HUDEP-2 (cell line): ENCODE measurements at regions not wholly inside any gene's neighbourhood (a gene's known extent, or its start where the extent isn't known, plus 50 kb on each side); places are given as distances from the start of the nearest gene placed in this dataset.
A peak's percentile ranks its signal among the peaks of the same experiment; 100 is the strongest.

Experiments
- DNase-seq, 76 experiments: peaks; one replicate each; lab custom pipeline; 2025; ENCODE audit not compliant: unreplicated experiment in 76 of 76; lab: John Stamatoyannopoulos, UW

- DNase-seq, result no peak
Observed at GRCh38 chr1:106584107-106584506, 472.4 kb upstream of the PRMT6 start.

GRCh38 chr1:106584676-106585075, 471.8 kb upstream of the PRMT6 start:
- no peak for DNase-seq

DNA sequence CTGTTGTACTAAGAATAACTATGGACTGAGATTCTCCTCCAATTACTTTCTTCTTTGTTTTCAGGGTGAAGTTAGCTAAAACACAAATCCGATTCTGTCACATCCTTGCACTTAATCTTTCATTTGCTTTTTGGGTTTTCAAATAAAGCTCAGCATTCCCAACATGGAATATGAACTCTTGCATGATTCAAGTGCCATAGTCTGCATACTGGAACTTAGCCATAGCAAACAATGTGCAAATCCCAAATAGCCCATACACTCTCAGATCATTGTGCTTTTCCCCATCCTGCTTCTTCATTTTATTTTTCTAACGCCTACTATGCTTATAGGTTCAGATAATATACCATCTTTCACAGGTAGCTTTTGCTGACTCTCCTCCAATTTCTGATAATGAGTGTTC, 455.8 kb upstream of the PRMT6 start:
- no peak for DNase-seq

DNA sequence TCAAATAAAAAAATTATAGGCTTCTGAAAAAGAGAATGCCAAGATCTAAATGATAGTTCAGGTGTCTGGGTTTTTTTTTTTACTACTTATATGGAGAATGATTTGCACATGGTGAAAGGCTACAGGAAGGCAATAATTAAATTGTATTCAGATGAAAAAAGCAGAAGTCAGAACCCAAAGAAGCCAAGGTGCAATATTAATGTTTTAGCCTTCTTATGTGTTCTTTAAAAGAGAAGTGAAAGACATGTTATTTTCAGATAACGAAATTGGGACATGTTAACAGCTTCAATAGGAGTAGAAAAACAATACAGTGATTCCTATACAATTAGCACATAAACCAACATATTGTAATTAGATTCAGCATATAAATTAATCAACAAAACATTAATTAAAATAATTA, 452.9 kb upstream of the PRMT6 start:
- no peak for DNase-seq

DNA sequence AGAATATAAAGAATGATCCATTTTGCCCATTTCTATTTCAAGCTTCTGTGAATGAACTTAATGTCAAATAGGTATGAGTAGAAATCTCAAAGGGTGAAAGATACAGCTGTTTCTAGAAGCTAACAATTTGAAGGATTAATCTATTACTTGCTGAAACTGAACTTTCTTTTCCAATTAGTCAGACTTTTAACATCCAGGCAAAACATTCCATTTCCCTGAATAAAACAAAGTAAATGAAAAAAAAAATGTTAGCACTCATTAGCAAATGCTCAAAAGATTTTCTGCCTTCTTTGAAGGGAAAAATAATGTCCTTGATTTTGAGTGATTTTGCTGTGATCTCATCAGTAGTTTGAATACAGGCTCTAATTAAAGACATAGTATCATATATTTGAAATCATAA, 447.6 kb upstream of the PRMT6 start:
- DNase-seq, result no peak

DNA sequence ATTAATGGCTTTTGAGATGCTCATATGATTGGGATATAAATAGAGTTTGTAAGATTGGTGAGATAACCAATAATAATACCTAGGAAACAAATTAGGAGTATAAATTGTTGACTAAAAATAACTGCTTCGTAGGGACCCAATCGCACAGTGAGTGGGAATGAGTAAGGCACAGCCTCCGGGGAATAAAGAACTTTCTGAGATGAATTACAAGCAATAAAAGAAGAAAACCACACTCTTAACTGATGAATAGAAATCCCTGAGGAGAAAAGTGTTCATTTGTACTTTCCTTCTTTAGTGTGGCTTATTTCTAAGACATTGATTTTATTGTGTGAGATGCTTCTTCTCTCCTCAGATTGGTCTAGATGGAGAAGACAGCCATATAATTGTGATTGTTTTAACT, 443.4 kb upstream of the PRMT6 start:
- no peak for DNase-seq

- DNase-seq, result no peak
Observed at GRCh38 chr1:106613861-106614260, 442.6 kb upstream of the PRMT6 start.

DNA sequence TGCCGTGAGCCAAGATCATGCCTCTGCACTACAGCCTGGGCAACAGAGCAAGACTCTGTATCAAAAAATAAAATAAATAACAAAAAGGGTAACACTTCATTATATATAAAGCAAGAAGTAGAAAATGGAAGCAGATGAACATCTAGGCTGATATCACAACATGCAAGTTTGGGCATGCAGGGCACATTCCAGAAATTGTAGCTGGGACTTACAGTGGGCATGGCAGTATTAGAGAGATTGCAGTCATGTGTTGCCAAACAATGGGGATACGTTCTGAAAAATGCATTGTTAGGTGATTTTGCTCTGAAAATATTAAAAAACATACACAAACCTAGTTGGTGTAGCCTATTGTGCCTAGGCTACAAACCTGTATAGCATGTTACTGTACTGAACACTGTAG, 441.0 kb upstream of the PRMT6 start:
- no peak for DNase-seq

DNA sequence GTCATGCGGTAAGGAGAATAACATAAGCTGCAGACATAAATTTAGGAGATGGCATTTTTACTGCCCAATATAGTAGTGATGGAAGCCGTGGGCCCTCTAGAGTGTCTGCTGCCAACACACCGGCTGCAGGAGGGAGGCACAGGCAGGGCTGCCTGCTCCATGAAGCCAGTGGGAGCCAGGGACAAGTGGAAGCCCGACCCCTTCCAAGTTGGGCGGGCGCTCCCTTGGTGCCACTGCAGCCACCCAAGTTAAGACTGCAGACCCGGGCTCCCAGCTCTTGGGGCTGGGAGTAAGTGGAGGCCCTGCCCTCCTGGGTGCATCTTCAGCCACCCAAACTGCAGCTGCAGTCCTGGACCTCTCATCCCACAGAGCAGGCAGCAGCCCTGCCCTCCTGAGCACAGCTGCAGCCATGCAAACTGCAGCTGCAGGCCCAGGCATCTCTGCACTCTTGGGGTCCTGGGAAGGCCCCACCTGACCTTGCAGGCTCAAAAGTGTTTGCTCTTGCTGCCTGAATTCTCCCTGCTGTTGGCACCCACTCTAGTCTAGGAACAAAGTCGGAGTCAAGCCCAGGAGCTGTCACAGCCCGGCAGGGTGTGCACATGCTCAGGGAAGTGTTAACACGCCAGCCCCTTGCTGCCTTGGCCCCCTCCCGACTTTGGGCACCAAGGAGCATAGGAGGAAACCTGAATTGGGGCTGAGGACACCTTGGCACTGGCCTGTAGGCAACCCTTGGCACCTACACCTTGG, 437.2 kb upstream of the PRMT6 start:
- no peak for DNase-seq

GRCh38 chr1:106619827-106620134, 436.7 kb upstream of the PRMT6 start:
- no peak for DNase-seq

GRCh38 chr1:106620521-106620954, 435.9 kb upstream of the PRMT6 start:
- no peak for DNase-seq

DNA sequence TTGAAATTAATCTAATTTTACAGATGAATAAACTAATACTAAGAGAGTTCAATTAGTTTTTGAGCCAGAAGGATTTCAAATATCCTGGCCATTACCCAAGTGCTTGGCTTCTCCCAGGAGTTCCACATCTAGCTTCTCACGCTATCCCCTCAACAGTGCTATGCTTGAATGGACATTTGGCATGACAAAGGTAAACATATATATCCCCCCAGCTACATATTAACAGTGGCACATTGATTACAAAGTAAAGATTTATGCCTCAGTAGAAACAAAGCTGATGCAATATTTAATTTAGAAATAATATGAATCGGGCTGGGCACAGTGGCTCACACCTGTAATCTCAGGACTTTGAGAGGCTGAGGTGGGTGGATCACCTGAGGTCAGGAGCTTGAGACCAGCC, 434.6 kb upstream of the PRMT6 start:
- DNase-seq, result no peak

DNA sequence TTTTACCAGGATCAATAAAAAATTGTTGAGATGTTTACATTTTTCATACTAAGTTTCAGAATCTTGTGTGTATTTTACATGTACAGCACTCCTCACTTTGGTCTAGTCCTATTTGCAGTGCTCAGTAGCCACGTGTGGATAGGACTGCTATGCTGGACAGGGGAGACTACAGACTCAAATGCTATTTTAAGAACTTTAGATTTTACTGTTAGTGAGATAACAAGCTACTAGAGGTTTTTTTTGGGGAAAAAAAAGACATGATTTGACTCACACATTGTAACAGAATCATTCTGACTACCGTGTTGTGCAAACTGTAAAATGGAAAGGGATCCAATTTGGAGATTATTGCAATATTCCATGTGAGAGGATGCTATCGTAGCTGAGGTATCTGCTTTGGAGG, 418.9 kb upstream of the PRMT6 start:
- no peak for DNase-seq

GRCh38 chr1:106646261-106646784, 410.2 kb upstream of the PRMT6 start:
- DNase-seq, result no peak

DNA sequence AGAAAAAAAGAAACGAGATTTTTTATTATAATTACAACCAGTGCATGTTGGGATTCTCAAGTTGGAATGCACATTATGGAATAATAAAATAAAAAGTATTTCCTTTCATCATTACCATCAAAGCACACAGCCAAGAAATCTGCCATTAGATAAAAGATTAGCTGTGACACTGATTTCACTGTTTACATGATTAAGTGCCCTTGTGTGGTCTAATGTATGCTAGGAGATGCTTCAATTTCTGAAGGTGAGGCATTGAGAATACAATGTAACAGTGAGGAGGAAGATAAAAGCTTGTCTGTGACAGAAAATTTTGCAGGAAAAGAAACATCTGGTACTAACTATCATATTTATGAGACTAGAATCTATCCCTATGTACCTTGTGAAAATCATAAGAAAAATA, 409.7 kb upstream of the PRMT6 start:
- DNase-seq, result no peak

DNA sequence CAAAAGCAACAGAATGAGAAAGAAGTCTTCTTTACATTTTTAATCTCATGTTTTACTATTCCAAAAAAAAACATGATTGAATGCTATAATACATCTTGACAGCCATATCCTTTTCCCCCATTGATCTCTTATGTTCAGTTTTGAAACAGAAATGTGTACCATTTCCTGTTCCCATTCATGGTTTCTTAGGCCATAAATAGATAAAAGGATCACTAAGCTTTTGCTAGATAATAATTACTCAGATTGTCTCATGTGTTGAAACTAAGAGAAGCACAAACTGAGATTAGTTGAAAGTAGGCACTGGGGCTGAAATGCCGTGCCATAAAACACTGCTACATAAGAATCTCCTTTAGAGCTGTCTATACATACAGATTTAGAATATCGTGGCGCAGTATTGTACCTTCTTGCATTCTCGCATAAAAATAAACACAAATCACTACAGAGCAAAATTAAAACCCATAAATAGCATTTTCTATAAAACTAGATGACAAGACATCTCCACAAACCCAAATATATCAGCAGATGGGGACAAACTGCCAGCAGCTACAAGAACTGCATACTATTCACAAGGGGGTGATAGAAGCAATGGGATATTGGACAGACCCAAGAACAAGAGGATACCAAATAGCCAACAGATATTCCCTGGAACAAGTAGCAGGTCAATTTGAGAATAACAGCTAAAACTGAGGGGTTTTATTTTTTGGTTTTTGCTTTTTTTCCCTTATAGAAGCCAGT, 405.3 kb upstream of the PRMT6 start:
- no peak for DNase-seq

- DNase-seq, result peak in 1 of 76 experiments; percentile 5
Observed at GRCh38 chr1:106659490-106660244, 396.8 kb upstream of the PRMT6 start.

- no peak for DNase-seq
Observed at GRCh38 chr1:106675558-106675957, 380.9 kb upstream of the PRMT6 start.

GRCh38 chr1:106676021-106676420, 380.5 kb upstream of the PRMT6 start:
- no peak for DNase-seq

- DNase-seq, result no peak
Observed at GRCh38 chr1:106677181-106677580, 379.3 kb upstream of the PRMT6 start.

- DNase-seq, result no peak
Observed at GRCh38 chr1:106677721-106678120, 378.8 kb upstream of the PRMT6 start.
